ENCODE measurements at regions not wholly inside any gene's neighbourhood (a gene's known extent, or its start where the extent isn't known, plus 50 kb on each side); places are given as distances from the start of the nearest gene placed in this dataset.

- TF ChIP-seq, protein P1, sequence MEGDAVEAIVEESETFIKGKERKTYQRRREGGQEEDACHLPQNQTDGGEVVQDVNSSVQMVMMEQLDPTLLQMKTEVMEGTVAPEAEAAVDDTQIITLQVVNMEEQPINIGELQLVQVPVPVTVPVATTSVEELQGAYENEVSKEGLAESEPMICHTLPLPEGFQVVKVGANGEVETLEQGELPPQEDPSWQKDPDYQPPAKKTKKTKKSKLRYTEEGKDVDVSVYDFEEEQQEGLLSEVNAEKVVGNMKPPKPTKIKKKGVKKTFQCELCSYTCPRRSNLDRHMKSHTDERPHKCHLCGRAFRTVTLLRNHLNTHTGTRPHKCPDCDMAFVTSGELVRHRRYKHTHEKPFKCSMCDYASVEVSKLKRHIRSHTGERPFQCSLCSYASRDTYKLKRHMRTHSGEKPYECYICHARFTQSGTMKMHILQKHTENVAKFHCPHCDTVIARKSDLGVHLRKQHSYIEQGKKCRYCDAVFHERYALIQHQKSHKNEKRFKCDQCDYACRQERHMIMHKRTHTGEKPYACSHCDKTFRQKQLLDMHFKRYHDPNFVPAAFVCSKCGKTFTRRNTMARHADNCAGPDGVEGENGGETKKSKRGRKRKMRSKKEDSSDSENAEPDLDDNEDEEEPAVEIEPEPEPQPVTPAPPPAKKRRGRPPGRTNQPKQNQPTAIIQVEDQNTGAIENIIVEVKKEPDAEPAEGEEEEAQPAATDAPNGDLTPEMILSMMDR (IDR thresholded peaks at IDR 0.05): no peak
- TF ChIP-seq POLR2A (IDR thresholded peaks at IDR 0.05): no peak
These were observed 781.4 kb downstream of the KLHL13 start for GRCh38 chrX:117335209-117335608.

Data from upper lobe of left lung (tissue), 4 donors.